HTR-8/SVneo (cell line): ENCODE measurements at regions not wholly inside any gene's neighbourhood (a gene's known extent, or its start where the extent isn't known, plus 50 kb on each side); places are given as distances from the start of the nearest gene placed in this dataset.
A peak's percentile ranks its signal among the peaks of the same experiment; 100 is the strongest.
"Not testable (repeated sequence)": the region's sequence is repeated elsewhere in the genome, so short reads cannot be mapped to it uniquely, and the experiment has no call there.

Experiments used
- DNase-seq: peaks from one replicate; pipeline ENCODE4 v3.0.0; 2011; ENCODE audit warnings: low spot score, mixed read lengths; ENCODE audit not compliant: insufficient read length
- FAIRE-seq: peaks from 2 replicates; lab custom pipeline; 2011; peaks lifted over from hg19 to GRCh38; lab: Jason Lieb, UNC

- FAIRE-seq = no peak
- no peak for DNase-seq
Measured at GRCh38 chr10:31687663-31688482, 240.8 kb downstream of the ARHGAP12 start.

DNA sequence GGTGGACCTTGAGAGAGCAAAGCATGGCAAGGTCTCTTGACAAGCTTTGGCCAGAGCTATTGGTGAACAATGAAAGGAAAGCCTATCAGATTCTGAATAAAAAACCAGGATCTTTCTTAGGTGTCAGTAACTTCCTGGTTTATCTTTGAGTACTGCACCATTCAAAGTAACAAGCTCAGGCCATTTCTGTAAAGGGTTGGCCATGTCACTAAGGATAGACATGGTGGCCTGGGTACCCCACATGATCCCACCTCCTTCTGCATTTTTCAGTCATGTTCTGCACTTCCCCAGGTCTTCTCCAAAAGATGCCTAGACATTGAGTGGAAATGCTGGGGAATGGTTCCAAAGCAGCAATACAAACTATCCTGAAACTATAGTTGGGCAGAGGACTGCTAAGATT lies 242.0 kb downstream of the ARHGAP12 start:
- DNase-seq = no peak
- FAIRE-seq = no peak

GRCh38 chr10:31683682-31684081 lies 244.9 kb downstream of the ARHGAP12 start:
- DNase-seq (no peak), FAIRE-seq (no peak)

- FAIRE-seq (no peak), DNase-seq (no peak)
Measured at GRCh38 chr10:31679936-31680335, 248.7 kb downstream of the ARHGAP12 start.

DNA sequence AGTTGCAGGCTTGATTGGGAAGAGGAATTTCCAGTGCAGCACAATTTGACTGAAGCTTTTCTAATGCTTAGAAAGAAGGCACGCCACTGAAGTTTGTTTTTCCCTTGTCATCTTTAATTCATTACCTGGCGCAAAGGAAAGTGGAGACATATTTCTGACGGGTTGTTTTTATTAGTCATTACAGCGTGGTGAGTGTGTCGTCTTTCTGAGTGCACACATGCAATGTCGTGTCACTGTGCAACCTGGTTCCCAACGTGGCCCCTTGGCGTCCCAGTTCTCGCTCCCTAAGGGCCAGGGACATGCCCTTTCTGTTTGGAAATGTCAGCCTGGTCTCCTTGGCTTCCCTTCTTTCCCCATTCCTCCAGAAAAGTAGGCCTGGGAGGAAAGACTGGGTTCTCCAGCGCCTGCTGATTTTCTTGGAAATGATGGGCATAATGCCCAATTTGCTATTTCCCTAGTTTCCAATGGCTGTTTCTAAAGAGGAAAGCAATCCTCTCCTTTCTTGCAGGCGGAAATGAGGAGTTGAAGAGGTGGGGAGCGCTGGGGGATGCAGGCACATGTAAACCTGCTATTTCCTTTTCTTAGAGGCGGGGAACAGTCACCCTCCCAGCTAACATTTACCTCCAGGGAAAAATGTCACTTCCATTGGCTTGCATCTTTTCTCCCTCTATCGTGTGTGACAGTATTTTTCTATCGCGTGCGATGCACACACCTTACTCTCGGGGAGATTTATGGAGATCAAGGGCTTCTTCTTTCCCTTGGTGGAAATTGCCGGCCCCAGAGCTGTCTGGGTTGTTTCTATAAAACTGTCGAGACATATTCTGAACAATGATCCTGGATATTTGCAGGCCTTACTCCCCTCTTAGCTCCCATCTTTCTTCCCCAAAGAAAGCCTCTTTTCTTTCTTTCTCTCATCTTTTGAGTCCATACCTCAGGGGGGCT lies 249.8 kb downstream of the ARHGAP12 start:
- DNase-seq (no peak), FAIRE-seq (no peak)

DNA sequence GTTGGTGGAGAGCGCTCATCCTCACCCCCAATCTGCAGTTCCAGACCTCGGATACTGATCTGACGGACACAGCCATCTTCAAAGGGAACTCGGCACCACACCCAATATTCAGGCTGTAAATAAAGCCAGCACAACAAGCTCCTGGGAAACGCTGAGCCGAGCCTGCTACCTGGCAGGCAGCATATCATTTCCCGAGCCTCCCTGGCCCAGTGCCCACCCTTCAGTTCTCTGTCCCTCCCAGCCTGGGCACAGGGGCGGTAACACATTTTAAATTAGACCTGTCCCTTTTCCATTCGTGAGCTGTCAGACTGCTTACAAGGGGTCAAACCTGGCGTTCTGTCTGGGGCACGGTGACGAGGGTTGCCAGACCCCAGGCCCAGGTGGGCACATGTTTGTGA lies 250.5 kb downstream of the ARHGAP12 start:
- FAIRE-seq (no peak), DNase-seq (no peak)

DNA sequence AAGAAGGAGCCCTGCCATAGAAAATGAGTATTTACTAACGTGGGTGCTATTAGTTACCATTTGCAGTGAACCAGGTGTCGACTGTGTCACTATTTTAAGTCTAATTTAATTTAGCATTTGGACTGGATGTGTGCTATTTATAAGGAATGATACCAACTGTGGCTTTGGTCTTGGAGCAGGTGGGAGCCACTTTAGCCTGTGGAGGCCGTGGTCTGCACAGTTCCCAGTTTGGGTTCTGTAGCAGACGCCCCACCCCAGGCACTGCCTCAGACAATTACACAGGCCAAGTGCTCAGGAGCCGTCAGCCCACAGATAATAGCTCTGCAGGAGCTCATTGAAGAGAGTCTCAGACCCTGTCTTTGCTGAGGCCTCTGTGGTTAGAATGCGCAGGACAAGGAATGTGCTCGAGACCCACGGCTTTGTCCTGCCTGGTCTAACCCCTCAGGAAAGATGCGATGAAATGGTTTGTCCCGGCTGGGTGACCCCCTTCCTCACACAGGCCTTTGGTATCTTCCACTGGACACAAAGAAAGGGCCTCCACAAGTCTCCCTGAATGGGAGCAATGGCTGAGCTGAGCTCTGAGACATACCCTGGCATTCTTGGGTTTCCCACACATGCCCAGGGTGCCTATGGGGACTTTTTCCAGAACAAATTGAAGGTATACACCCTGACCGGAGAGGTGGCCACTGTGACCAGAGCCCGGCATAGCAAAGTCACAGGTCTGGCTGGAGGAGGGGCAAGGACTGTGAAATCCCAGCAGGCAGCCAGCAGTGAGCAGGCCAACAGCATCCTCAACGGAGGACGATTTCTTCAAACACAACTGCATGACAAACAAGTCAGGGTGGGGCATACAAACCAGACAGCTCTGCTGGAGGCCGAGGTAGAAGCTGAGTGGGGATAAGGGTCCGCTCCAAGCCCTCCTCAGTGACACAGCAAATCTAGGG lies 251.2 kb downstream of the ARHGAP12 start:
- DNase-seq (no peak), FAIRE-seq (no peak)

DNA sequence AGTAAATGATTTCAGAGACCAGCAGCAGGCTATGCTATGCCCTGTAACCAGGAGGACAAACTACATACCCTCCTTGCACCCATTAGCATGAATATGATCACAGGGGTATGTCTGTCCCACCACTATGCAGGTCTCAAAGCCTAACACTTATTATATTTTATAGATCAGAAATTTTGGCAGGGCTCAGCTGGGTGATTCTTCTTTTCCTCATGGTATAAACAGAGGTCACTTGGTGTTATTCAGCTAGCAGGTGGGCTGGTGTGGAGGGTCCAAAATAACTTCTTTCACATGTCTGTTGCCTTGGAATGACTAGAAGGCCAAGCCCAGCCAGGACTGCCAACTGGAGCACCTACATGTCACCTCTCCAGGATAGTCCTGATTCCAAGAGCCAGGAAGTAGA lies 252.9 kb downstream of the ARHGAP12 start:
- DNase-seq (no peak), FAIRE-seq (no peak)

- FAIRE-seq (no peak), DNase-seq (no peak)
Measured at GRCh38 chr10:31669357-31669756, 259.3 kb downstream of the ARHGAP12 start.

DNA sequence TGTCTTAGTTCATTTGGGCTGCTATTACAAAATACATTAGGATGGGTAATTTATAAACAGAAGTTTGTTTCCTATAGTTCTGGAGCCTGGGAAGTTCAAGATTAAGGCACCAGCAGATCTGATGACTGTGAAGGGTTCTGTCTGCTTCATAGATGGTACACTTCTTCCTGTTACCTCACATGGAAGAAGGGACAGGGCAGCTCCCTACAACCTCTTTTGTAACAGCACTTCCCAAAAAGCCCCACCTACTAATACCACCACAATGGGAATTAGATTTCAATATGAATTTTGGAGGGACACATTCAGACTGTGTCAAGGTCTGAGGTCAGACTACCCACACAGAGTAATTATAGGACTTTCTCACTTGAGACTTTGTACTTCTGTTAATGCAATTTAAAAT lies 260.3 kb downstream of the ARHGAP12 start:
- no peak for FAIRE-seq
- DNase-seq = no peak

GRCh38 chr10:31665764-31666279 lies 262.8 kb downstream of the ARHGAP12 start:
- FAIRE-seq, DNase-seq: not testable (repeated sequence)

- no peak for FAIRE-seq
- no peak for DNase-seq
Measured at GRCh38 chr10:31664803-31665202, 263.8 kb downstream of the ARHGAP12 start.

GRCh38 chr10:31664071-31664470 lies 264.6 kb downstream of the ARHGAP12 start:
- not testable (repeated sequence) for DNase-seq, FAIRE-seq

- no peak for DNase-seq
- FAIRE-seq = no peak
Measured at GRCh38 chr10:31660300-31660699, 268.3 kb downstream of the ARHGAP12 start.

- FAIRE-seq (no peak), DNase-seq (no peak)
Measured at GRCh38 chr10:31659665-31660064, 269.0 kb downstream of the ARHGAP12 start.

GRCh38 chr10:31657434-31657872 lies 271.2 kb downstream of the ARHGAP12 start:
- FAIRE-seq = no peak
- no peak for DNase-seq

DNA sequence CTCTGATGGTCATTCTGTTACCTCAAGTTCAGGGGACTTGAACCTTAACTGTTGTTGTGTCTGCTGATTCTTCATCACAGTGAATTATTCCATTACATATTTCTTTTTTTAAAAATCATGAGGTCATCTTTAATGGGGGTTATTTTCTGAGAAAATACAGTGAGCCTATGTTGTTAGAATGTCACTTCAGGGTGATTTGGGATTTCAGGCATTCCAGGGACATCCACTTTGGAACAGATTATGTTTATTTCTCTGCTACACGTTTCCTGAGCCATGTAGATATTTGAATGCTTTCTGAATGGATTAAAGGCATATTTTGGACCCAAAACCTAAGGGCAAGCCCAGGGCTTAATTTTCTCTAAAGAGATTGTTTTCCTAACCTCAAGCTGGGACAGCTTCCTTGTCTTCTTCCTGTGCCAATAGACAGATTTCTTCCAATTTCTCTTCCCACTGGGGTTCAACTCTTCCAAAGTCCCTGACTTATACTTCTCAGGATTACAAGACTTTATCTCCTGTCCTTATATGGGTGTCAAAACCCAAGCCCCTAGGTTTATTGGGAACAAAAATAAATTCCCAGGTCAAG lies 271.7 kb downstream of the ARHGAP12 start:
- DNase-seq (no peak), FAIRE-seq (no peak)

DNA sequence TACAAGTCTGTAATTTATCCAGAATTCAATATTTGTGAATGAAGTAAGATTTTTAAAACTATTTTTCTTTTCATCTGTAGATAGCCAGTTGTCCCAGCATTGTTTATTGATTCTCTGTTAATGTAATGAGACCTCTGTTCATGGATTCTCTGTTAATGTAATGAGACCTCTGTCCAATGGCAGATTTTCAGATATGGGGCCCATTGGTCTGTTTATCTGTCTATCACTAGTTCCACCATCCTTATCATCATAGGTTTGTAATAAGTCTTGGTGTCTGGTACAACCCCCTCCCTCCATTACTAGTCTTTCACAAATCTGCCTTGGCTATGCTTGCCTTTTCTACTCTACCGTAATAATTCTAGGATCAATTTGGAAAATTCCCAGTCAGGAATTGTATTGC lies 276.6 kb downstream of the ARHGAP12 start:
- FAIRE-seq (no peak), DNase-seq (no peak)

GRCh38 chr10:31650010-31650409 lies 278.6 kb downstream of the ARHGAP12 start:
- FAIRE-seq (peak; percentile 54), DNase-seq (peak; percentile 52)
